K562 (cell line): ENCODE measurements at regions not wholly inside any gene's neighbourhood (a gene's known extent, or its start where the extent isn't known, plus 50 kb on each side); places are given as distances from the start of the nearest gene placed in this dataset.

ENCODE experiments used
- CREM ChIP-seq: IDR thresholded peaks from 2 replicates; pipeline ENCODE4 v1.6.1; 2014; ENCODE audit warnings: antibody characterized with exemption, low read depth
- E2F4 ChIP-seq: sonication (generic); formaldehyde crosslinking; IDR thresholded peaks from 2 replicates; pipeline ENCODE4 v1.8.0; 2022; ENCODE audit warnings: mild to moderate bottlenecking, low read depth, missing genetic modification reagents
- IRF1 ChIP-seq: sonication (generic); formaldehyde crosslinking; IDR thresholded peaks from 2 replicates; pipeline ENCODE4 v1.8.0; 2022; ENCODE audit warnings: missing genetic modification reagents, mild to moderate bottlenecking, borderline replicate concordance
- MAFK ChIP-seq: IDR thresholded peaks from 2 replicates; pipeline ENCODE4 v1.6.1; 2011; ENCODE audit warnings: low read length, improper control_type of control experiment
- SMC3 ChIP-seq: conservative IDR thresholded peaks from 2 replicates; pipeline ENCODE4 v1.6.1; 2011; ENCODE audit warnings: low read depth, low read length, improper control_type of control experiment; ENCODE audit not compliant: insufficient read depth
- ZNF174 ChIP-seq: fragments of 250-450 bp; sonication (Bioruptor Pico); IDR thresholded peaks from 2 replicates; pipeline ENCODE4 v1.4.0; 2020; ENCODE audit warnings: mild to moderate bottlenecking
- TF ChIP-seq, protein P1 (sequence below), 3 experiments: IDR thresholded peaks in 2 of 3; conservative IDR thresholded peaks in 1 of 3; 2 replicates each; pipeline ENCODE4 v1.5.1; 2011 to 2012; ENCODE audit warnings: low read length in 3 of 3, mild to moderate bottlenecking in 3 of 3, control low read depth in 2 of 3, improper control_type of control experiment in 1 of 3, inconsistent platforms in 1 of 3, low read depth in 1 of 3, mixed read lengths in 1 of 3, moderate library complexity in 1 of 3; ENCODE audit not compliant: insufficient read depth in 2 of 3

GRCh38 chr1:229192853-229193252 is 78.1 kb upstream of the RAB4A start:
- TF ChIP-seq MAFK (no peak), IRF1 (no peak), CREM (no peak), ZNF174 (CRISPR knock-in tag) (no peak), SMC3 (no peak), E2F4 (no peak)
- TF ChIP-seq, protein P1, sequence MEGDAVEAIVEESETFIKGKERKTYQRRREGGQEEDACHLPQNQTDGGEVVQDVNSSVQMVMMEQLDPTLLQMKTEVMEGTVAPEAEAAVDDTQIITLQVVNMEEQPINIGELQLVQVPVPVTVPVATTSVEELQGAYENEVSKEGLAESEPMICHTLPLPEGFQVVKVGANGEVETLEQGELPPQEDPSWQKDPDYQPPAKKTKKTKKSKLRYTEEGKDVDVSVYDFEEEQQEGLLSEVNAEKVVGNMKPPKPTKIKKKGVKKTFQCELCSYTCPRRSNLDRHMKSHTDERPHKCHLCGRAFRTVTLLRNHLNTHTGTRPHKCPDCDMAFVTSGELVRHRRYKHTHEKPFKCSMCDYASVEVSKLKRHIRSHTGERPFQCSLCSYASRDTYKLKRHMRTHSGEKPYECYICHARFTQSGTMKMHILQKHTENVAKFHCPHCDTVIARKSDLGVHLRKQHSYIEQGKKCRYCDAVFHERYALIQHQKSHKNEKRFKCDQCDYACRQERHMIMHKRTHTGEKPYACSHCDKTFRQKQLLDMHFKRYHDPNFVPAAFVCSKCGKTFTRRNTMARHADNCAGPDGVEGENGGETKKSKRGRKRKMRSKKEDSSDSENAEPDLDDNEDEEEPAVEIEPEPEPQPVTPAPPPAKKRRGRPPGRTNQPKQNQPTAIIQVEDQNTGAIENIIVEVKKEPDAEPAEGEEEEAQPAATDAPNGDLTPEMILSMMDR (IDR thresholded peaks at IDR 0.05 in 2 of 3, conservative IDR thresholded peaks at IDR 0.05 in 1 of 3; ENCODE audit: insufficient read depth in 2 of 3, low read depth in 1 of 3, low read length in 3 of 3) = no peak
